Upper lobe of left lung (tissue), 4 donors: ENCODE measurements at regions not wholly inside any gene's neighbourhood (a gene's known extent, or its start where the extent isn't known, plus 50 kb on each side); places are given as distances from the start of the nearest gene placed in this dataset.

Experiments
- CTCF ChIP-seq, 6 experiments: fragments of 450-650 bp in 4 of 6; fragments of 200-600 bp in 2 of 6; sonication (generic) in 2 of 6; IDR thresholded peaks; one replicate each; pipeline ENCODE4 v1.5.1; 2016 to 2019; ENCODE audit warnings: antibody characterized with exemption in 6 of 6
- POLR2AphosphoS5 ChIP-seq, 2 donors: sonication (generic); formaldehyde crosslinking; IDR thresholded peaks; one replicate each; pipeline ENCODE4 v1.5.1; 2017; ENCODE audit warnings: antibody characterized with exemption in 2 of 2

- TF ChIP-seq CTCF (IDR thresholded peaks at IDR 0.05), result no peak
- peak in 1 of 2 donors; percentile 17 for TF ChIP-seq POLR2AphosphoS5 (IDR thresholded peaks at IDR 0.05)
Measured at GRCh38 chr4:1568855-1569460, 115.2 kb downstream of the FAM53A start.
